ENCODE measurements at regions not wholly inside any gene's neighbourhood (a gene's known extent, or its start where the extent isn't known, plus 50 kb on each side); places are given as distances from the start of the nearest gene placed in this dataset.

DNA sequence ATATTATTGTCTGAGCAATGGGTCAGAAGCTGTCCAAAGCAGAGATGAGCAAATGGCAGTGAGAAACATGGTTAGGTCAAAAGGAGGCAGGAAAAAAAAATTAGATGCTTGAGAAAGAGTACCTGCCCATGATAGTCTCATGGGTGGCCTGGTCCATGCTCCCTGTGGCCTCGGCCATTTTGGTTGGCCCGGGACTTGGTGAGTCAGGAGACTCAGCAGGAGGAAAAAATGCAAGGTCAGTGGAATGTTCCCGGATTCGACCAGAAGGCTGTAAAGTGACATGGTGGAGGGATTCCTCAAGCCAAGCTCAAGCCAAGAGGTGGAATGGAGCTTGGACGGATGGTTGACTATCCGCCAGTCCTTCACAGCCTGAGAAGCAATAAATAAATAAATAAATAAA, 236.7 kb downstream of the ASMT start:
- Histone ChIP-seq H3K4me3 (replicated peaks in 1 of 4; ENCODE audit: control extremely low read depth in 1 of 4, insufficient read depth in 1 of 4, low read depth in 3 of 4, low read length in 4 of 4) (no peak overlapping the region), H3K79me2 (ENCODE audit: control insufficient read depth, insufficient read depth, low read length) (no peaks in the 10 kb centered on the region), H3K36me3 (ENCODE audit: control insufficient read depth, insufficient read depth, low read length) (no peaks in the 10 kb centered on the region), H3K4me2 (ENCODE audit: extremely low read depth, insufficient read depth, low read length) (no peak overlapping the region), H3K9me3 (ENCODE audit: control insufficient read depth, insufficient read depth, low read depth, low read length) (no peaks in the 10 kb centered on the region), H4K20me1 (ENCODE audit: control insufficient read depth, extremely low read depth, insufficient read depth, low read length) (no peaks in the 10 kb centered on the region), H3K27me3 (ENCODE audit: control insufficient read depth, insufficient read depth, low read length) (no peaks in the 10 kb centered on the region), H3K9ac (ENCODE audit: insufficient read depth, low read length) (no peak overlapping the region), H2AFZ (ENCODE audit: low read length) (no peak overlapping the region), H3K4me1 (ENCODE audit: control insufficient read depth, extremely low read depth, insufficient read depth, low read length) (no peaks in the 10 kb centered on the region), H3K27ac (ENCODE audit: insufficient read depth, low read length) (no peak overlapping the region)
- TF ChIP-seq, protein P1, sequence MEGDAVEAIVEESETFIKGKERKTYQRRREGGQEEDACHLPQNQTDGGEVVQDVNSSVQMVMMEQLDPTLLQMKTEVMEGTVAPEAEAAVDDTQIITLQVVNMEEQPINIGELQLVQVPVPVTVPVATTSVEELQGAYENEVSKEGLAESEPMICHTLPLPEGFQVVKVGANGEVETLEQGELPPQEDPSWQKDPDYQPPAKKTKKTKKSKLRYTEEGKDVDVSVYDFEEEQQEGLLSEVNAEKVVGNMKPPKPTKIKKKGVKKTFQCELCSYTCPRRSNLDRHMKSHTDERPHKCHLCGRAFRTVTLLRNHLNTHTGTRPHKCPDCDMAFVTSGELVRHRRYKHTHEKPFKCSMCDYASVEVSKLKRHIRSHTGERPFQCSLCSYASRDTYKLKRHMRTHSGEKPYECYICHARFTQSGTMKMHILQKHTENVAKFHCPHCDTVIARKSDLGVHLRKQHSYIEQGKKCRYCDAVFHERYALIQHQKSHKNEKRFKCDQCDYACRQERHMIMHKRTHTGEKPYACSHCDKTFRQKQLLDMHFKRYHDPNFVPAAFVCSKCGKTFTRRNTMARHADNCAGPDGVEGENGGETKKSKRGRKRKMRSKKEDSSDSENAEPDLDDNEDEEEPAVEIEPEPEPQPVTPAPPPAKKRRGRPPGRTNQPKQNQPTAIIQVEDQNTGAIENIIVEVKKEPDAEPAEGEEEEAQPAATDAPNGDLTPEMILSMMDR (conservative IDR thresholded peaks at IDR 0.05 in 1 of 2, IDR thresholded peaks at IDR 0.05 in 1 of 2; ENCODE audit: low read depth in 1 of 2, low read length in 2 of 2): no peak
- no peak for TF ChIP-seq EZH2 (IDR thresholded peaks at IDR 0.05; ENCODE audit: low read length, missing control alignments)
- no peak for DNase-seq (ENCODE audit: low read depth in 2 of 2)

DNA sequence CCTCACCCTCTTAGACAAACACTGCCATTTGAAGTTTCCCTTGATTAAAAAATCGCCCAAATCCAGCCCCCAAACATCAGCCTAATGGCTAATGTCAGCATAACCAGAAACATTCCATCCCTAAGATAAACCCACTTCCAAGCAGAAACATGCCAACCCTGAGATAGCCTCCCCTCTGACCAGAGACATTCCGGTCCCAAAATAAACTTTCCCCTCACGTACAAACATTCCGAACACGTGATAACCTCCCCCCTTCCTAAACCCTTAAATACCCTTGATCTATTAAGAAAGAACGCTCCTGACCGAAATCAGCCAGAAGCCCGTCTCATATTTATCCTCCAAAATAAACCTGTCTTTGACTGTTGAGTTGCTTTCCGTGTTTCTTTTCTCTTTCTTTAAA, 237.2 kb downstream of the ASMT start:
- H3K4me2 ChIP-seq (ENCODE audit: extremely low read depth, insufficient read depth, low read length): no peak overlapping the region
- no peaks in the 10 kb centered on the region for H3K27me3 ChIP-seq (ENCODE audit: control insufficient read depth, insufficient read depth, low read length)
- H3K27ac ChIP-seq (ENCODE audit: insufficient read depth, low read length): no peak overlapping the region
- DNase-seq (ENCODE audit: low read depth in 2 of 2): no peak
- H3K9ac ChIP-seq (ENCODE audit: insufficient read depth, low read length): no peak overlapping the region
- H2AFZ ChIP-seq (ENCODE audit: low read length): no peak overlapping the region
- TF ChIP-seq, protein P1 (conservative IDR thresholded peaks at IDR 0.05 in 1 of 2, IDR thresholded peaks at IDR 0.05 in 1 of 2; ENCODE audit: low read depth in 1 of 2, low read length in 2 of 2): no peak
- TF ChIP-seq EZH2 (IDR thresholded peaks at IDR 0.05; ENCODE audit: low read length, missing control alignments): no peak
- no peaks in the 10 kb centered on the region for H3K9me3 ChIP-seq (ENCODE audit: control insufficient read depth, insufficient read depth, low read depth, low read length)
- no peaks in the 10 kb centered on the region for H3K4me1 ChIP-seq (ENCODE audit: control insufficient read depth, extremely low read depth, insufficient read depth, low read length)
- H3K4me3 ChIP-seq (replicated peaks in 1 of 4; ENCODE audit: control extremely low read depth in 1 of 4, insufficient read depth in 1 of 4, low read depth in 3 of 4, low read length in 4 of 4): no peak overlapping the region
- H3K79me2 ChIP-seq (ENCODE audit: control insufficient read depth, insufficient read depth, low read length): no peaks in the 10 kb centered on the region
- H4K20me1 ChIP-seq (ENCODE audit: control insufficient read depth, extremely low read depth, insufficient read depth, low read length): no peaks in the 10 kb centered on the region
- no peaks in the 10 kb centered on the region for H3K36me3 ChIP-seq (ENCODE audit: control insufficient read depth, insufficient read depth, low read length)

- H2AFZ ChIP-seq (ENCODE audit: low read length): no peak overlapping the region
- H3K27ac ChIP-seq (ENCODE audit: insufficient read depth, low read length): no peak overlapping the region
- H3K36me3 ChIP-seq (ENCODE audit: control insufficient read depth, insufficient read depth, low read length): no peaks in the 10 kb centered on the region
- no peak for DNase-seq (ENCODE audit: low read depth in 2 of 2)
- H3K9ac ChIP-seq (ENCODE audit: insufficient read depth, low read length): no peak overlapping the region
- H3K79me2 ChIP-seq (ENCODE audit: control insufficient read depth, insufficient read depth, low read length): no peaks in the 10 kb centered on the region
- no peaks in the 10 kb centered on the region for H3K9me3 ChIP-seq (ENCODE audit: control insufficient read depth, insufficient read depth, low read depth, low read length)
- H4K20me1 ChIP-seq (ENCODE audit: control insufficient read depth, extremely low read depth, insufficient read depth, low read length): no peaks in the 10 kb centered on the region
- TF ChIP-seq EZH2 (IDR thresholded peaks at IDR 0.05; ENCODE audit: low read length, missing control alignments): no peak
- TF ChIP-seq, protein P1 (conservative IDR thresholded peaks at IDR 0.05 in 1 of 2, IDR thresholded peaks at IDR 0.05 in 1 of 2; ENCODE audit: low read depth in 1 of 2, low read length in 2 of 2): no peak
- no peak overlapping the region for H3K4me3 ChIP-seq (replicated peaks in 1 of 4; ENCODE audit: control extremely low read depth in 1 of 4, insufficient read depth in 1 of 4, low read depth in 3 of 4, low read length in 4 of 4)
- no peaks in the 10 kb centered on the region for H3K27me3 ChIP-seq (ENCODE audit: control insufficient read depth, insufficient read depth, low read length)
- H3K4me1 ChIP-seq (ENCODE audit: control insufficient read depth, extremely low read depth, insufficient read depth, low read length): no peaks in the 10 kb centered on the region
- H3K4me2 ChIP-seq (ENCODE audit: extremely low read depth, insufficient read depth, low read length): no peak overlapping the region
These were observed 238.6 kb downstream of the ASMT start for GRCh38 chrX:1853447-1853846.

All from fibroblast of lung (primary cell).